GM10248 (cell line): ENCODE measurements at regions not wholly inside any gene's neighbourhood (a gene's known extent, or its start where the extent isn't known, plus 50 kb on each side); places are given as distances from the start of the nearest gene placed in this dataset.

ENCODE experiments used
- CTCF ChIA-PET: fragments of 300-600 bp; sonication (Branson Sonifier 250); formaldehyde crosslinking; extraction: SDS; loops from one replicate; lab custom pipeline; 2021; ENCODE audit warnings: antibody characterized with exemption; lab: Yijun Ruan, JAX
- POLR2A ChIA-PET: fragments of 350-650 bp; sonication (Branson Sonifier 250); formaldehyde crosslinking; extraction: SDS; loops from one replicate; lab custom pipeline; 2020; ENCODE audit warnings: antibody characterized with exemption; lab: Yijun Ruan, JAX
- DNase-seq: peaks from one replicate; pipeline ENCODE4 v3.0.0; 2012; ENCODE audit errors: extremely low spot score
- CTCF ChIP-seq: IDR thresholded peaks from 2 replicates; pipeline ENCODE4 v1.5.1; 2012; ENCODE audit warnings: mild to moderate bottlenecking, low read depth; ENCODE audit errors: extremely low read depth, missing control alignments, control extremely low read depth

DNA sequence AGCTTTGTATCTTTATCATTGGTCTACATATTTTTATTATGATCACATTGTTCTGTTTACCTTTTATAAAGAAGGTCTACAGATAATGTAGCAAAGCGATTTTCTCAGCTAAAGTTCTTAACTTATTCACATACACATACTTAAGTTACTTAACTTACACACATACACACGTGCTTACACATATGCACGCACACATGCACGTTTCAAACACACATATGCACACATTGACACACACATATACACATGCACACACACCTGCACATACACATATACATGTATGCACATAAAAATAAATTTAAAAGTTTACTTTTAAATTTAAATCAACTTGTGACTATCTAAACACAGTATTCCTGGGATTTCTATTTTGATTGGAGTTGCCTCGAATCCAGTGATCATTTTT is 1204.5 kb upstream of the SLC39A10 start:
- CTCF ChIA-PET: interaction anchor here (1.3 kb wide), 1 partner anchor 13 kb away, joined by 3 read pairs; no protein-coding TSS in a partner anchor
- no peak for TF ChIP-seq CTCF
- POLR2A ChIA-PET: no interaction called here
- DNase-seq: no peak

GRCh38 chr2:194445226-194445625 is 1211.8 kb upstream of the SLC39A10 start:
- ChIA-PET CTCF (no interaction called here), POLR2A (no interaction called here)
- DNase-seq: no peak
- TF ChIP-seq CTCF: no peak

GRCh38 chr2:194443926-194444325 is 1213.1 kb upstream of the SLC39A10 start:
- ChIA-PET POLR2A (no interaction called here), CTCF (no interaction called here)
- no peak for DNase-seq
- no peak for TF ChIP-seq CTCF

GRCh38 chr2:194424683-194425209 is 1232.3 kb upstream of the SLC39A10 start:
- CTCF ChIA-PET: no interaction called here
- TF ChIP-seq CTCF: no peak
- no peak for DNase-seq
- POLR2A ChIA-PET: no interaction called here

GRCh38 chr2:194411221-194411620 is 1245.8 kb upstream of the SLC39A10 start:
- ChIA-PET CTCF (interaction anchor here (1.7 to 2.4 kb wide), 3 partner anchors 10 to 15 kb away, joined by 4 to 6 read pairs (median 5); no protein-coding TSS in a partner anchor), POLR2A (no interaction called here)
- TF ChIP-seq CTCF: no peak
- no peak for DNase-seq

DNA sequence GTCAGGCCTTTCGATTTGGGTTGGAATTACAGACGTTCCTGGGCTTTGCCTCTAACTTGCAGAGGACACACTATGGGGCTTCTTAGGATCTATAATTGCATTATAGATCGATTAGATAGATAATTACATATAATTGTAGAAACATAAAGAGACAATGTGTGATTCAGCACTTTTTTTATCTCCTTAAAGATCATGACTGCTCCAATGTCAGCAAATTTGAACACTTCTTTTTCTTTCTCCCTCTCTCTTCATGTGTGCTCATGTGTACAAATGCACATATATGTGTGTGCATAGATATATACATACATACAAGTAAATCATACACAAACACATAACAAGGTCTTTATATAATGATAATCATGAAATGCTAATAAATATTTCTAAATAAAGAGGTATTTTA is 1261.2 kb upstream of the SLC39A10 start:
- POLR2A ChIA-PET: no interaction called here
- TF ChIP-seq CTCF: no peak
- CTCF ChIA-PET: no interaction called here
- no peak for DNase-seq
